ENCODE measurements at regions not wholly inside any gene's neighbourhood (a gene's known extent, or its start where the extent isn't known, plus 50 kb on each side); places are given as distances from the start of the nearest gene placed in this dataset.

DNA sequence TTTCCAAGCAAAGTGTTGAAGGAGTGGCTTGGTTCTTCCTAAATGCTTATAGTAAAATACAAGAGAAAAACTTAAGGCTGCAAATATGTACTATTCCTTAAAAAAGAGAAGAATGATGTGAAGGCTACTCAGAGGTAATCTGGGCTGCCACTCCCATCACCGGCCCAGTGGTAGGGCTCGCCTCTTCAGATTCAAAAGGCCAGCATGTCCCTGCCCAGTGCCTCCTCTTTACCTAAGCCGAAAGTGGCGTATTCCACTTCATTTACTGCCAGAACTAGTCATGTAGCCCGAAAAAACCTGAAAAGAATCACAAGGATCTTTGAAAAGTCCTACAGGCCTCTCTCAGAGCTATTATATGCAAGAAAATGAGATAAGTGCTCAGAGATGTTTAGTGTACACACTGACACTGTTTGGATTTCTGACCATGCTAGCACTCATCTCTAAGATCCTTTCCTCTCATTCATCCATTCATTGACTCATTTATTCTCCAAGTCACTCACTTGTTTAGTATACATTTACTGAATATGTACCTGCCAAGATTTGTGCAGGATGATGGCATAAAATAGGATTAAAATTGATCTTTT lies 373.3 kb upstream of the THBS1 start:
- TF ChIP-seq EZH2 (IDR thresholded peaks at IDR 0.05; ENCODE audit: insufficient read depth, poor library complexity, severe bottlenecking) (no peak), EZH2phosphoT487 (IDR thresholded peaks at IDR 0.05; ENCODE audit: insufficient read depth, low read depth) (no peak)
